Gastroesophageal sphincter (tissue), 4 donors: ENCODE measurements at regions not wholly inside any gene's neighbourhood (a gene's known extent, or its start where the extent isn't known, plus 50 kb on each side); places are given as distances from the start of the nearest gene placed in this dataset.

Source experiments
- ATAC-seq: fragments of 150-250 bp; one replicate; pipeline ENCODE4 v1.9.1; 2016; ENCODE audit warnings: mild to moderate bottlenecking, moderate library complexity
- H3K27ac ChIP-seq, 4 donors: fragments of 200-600 bp; sonication (generic) in 3 of 4; 1 replicate in 3 of 4; 2 replicates in 1 of 4; pipeline ENCODE4 v1.5.1; 2016 to 2019
- H3K27me3 ChIP-seq: fragments of 200-600 bp; sonication (generic); one replicate; pipeline ENCODE4 v1.5.1; 2019
- H3K36me3 ChIP-seq, 2 donors: fragments of 200-600 bp; sonication (generic); one replicate each; pipeline ENCODE4 v1.5.1; 2019; ENCODE audit warnings: control low read depth in 1 of 2
- H3K4me1 ChIP-seq, 3 donors: fragments of 200-600 bp; sonication (generic); 1 replicate in 2 of 3; 2 replicates in 1 of 3; pipeline ENCODE4 v1.5.1; 2016 to 2019; ENCODE audit warnings: control low read depth in 2 of 3
- H3K4me3 ChIP-seq, 2 donors: fragments of 200-600 bp; sonication (generic); one replicate each; pipeline ENCODE4 v1.5.1; 2019; ENCODE audit warnings: mild to moderate bottlenecking in 1 of 2, moderate library complexity in 1 of 2
- H3K9me3 ChIP-seq, 3 donors: fragments of 200-600 bp; sonication (generic); one replicate each; pipeline ENCODE4 v1.5.1; 2017 to 2019; ENCODE audit warnings: control low read depth in 2 of 3
- CTCF ChIP-seq, 4 experiments: fragments of 200-600 bp in 2 of 4; fragments of 450-650 bp in 2 of 4; sonication (generic) in 1 of 4; IDR thresholded peaks; one replicate each; pipeline ENCODE4 v1.5.1; 2017 to 2019; ENCODE audit warnings: antibody characterized with exemption in 4 of 4, mild to moderate bottlenecking in 2 of 4, moderate library complexity in 2 of 4
- EP300 ChIP-seq: sonication (generic); formaldehyde crosslinking; IDR thresholded peaks from one replicate; pipeline ENCODE4 v1.6.1; 2017; ENCODE audit warnings: antibody characterized with exemption, mild to moderate bottlenecking
- POLR2A ChIP-seq, 2 donors: fragments of 450-650 bp; IDR thresholded peaks; one replicate each; pipeline ENCODE4 v1.6.1; 2017; ENCODE audit warnings: antibody characterized with exemption in 2 of 2, mild to moderate bottlenecking in 2 of 2, moderate library complexity in 1 of 2
- POLR2AphosphoS5 ChIP-seq: sonication (generic); formaldehyde crosslinking; IDR thresholded peaks from one replicate; pipeline ENCODE4 v1.6.1; 2017; ENCODE audit warnings: antibody characterized with exemption
- WGBS, 2 donors: methylation state at CpG; one replicate each; pipeline ENCODE4 v1.1.5; 2018; ENCODE audit warnings: low coverage in 1 of 2; 5-methylcytosine and 5-hydroxymethylcytosine counted together

- ATAC-seq = no peak
- WGBS, 2 donors = 89 to 100% methylated on average over 1 of the region's 1 CpG
Measured at GRCh38 chr10:65602182-65602865, 1323.5 kb upstream of the LRRTM3 start.

GRCh38 chr10:65611592-65611991 lies 1314.2 kb upstream of the LRRTM3 start:
- peaks cover 0 to 5% of the 10 kb centered on the region in 2 donors for H3K36me3 ChIP-seq
- TF ChIP-seq CTCF (IDR thresholded peaks at IDR 0.05) = no peak
- no peak for TF ChIP-seq POLR2A (IDR thresholded peaks at IDR 0.05)
- TF ChIP-seq POLR2AphosphoS5 = no peak
- no peak for TF ChIP-seq EP300
- no peaks in the 10 kb centered on the region for H3K27me3 ChIP-seq
- no peak overlapping the region for H3K27ac ChIP-seq
- H3K9me3 ChIP-seq = peaks cover 0 to 21% (median 0%) of the 10 kb centered on the region in 3 donors
- no peak for ATAC-seq
- H3K4me3 ChIP-seq = no peak overlapping the region
- H3K4me1 ChIP-seq = no peaks in the 10 kb centered on the region
- 18 to 29% methylated on average over 1 to 2 of the region's 2 CpGs for WGBS, 2 donors

More at GRCh38 chr10:65602182-65602865, 1323.5 kb upstream of the LRRTM3 start:
- Histone ChIP-seq H3K4me1 (no peaks in the 10 kb centered on the region), H3K27ac (no peak overlapping the region), H3K9me3 (no peaks in the 10 kb centered on the region), H3K27me3 (no peaks in the 10 kb centered on the region), H3K36me3 (no peaks in the 10 kb centered on the region), H3K4me3 (no peak overlapping the region)
- no peak for TF ChIP-seq EP300
- TF ChIP-seq POLR2A (IDR thresholded peaks at IDR 0.05) = no peak
- no peak for TF ChIP-seq POLR2AphosphoS5
- TF ChIP-seq CTCF (IDR thresholded peaks at IDR 0.05) = no peak

- no peak overlapping the region for H3K27ac ChIP-seq
- 94 to 100% methylated on average over 2 of the region's 2 CpGs for WGBS, 2 donors
- ATAC-seq = no peak
- H3K9me3 ChIP-seq = peaks cover 0 to 21% (median 0%) of the 10 kb centered on the region in 3 donors
- TF ChIP-seq EP300 (no peak), POLR2A (IDR thresholded peaks at IDR 0.05) (no peak), POLR2AphosphoS5 (no peak), CTCF (IDR thresholded peaks at IDR 0.05) (no peak)
- H3K4me1 ChIP-seq = no peaks in the 10 kb centered on the region
- peaks cover 0 to 5% of the 10 kb centered on the region in 2 donors for H3K36me3 ChIP-seq
- H3K27me3 ChIP-seq = no peaks in the 10 kb centered on the region
- no peak overlapping the region for H3K4me3 ChIP-seq
Measured at GRCh38 chr10:65614956-65615565, 1310.8 kb upstream of the LRRTM3 start.

- no peak for ATAC-seq
- no peaks in the 10 kb centered on the region for H3K4me1 ChIP-seq
- TF ChIP-seq POLR2A (IDR thresholded peaks at IDR 0.05) = no peak
- TF ChIP-seq CTCF (IDR thresholded peaks at IDR 0.05) = no peak
- no peak for TF ChIP-seq EP300
Measured at GRCh38 chr10:65618126-65618525, 1307.7 kb upstream of the LRRTM3 start.

More at GRCh38 chr10:65618126-65618525, 1307.7 kb upstream of the LRRTM3 start:
- Histone ChIP-seq H3K9me3 (peaks cover 0 to 21% (median 0%) of the 10 kb centered on the region in 3 donors), H3K36me3 (peaks cover 0 to 5% of the 10 kb centered on the region in 2 donors), H3K4me3 (no peak overlapping the region), H3K27ac (no peak overlapping the region), H3K27me3 (no peaks in the 10 kb centered on the region)
- WGBS, 2 donors = 0 to 16% methylated on average over 1 of the region's 1 CpG
